Prostate gland (tissue), 2 donors: ENCODE measurements at regions not wholly inside any gene's neighbourhood (a gene's known extent, or its start where the extent isn't known, plus 50 kb on each side); places are given as distances from the start of the nearest gene placed in this dataset.

Experiments used
- POLR2A ChIP-seq: fragments of 450-650 bp; IDR thresholded peaks from one replicate; pipeline ENCODE4 v1.6.1; 2016; ENCODE audit warnings: antibody characterized with exemption, mild to moderate bottlenecking
- POLR2AphosphoS5 ChIP-seq: sonication (generic); formaldehyde crosslinking; IDR thresholded peaks from one replicate; pipeline ENCODE4 v1.6.1; 2017; ENCODE audit warnings: antibody characterized with exemption
- TF ChIP-seq, protein P1 (sequence below), 4 experiments: fragments of 200-600 bp in 2 of 4; fragments of 450-650 bp in 2 of 4; sonication (generic) in 2 of 4; IDR thresholded peaks; 1 replicate in 3 of 4; 2 replicates in 1 of 4; pipeline ENCODE4 v1.5.1; 2016 to 2019; ENCODE audit warnings: antibody characterized with exemption in 4 of 4, mild to moderate bottlenecking in 2 of 4, moderate library complexity in 2 of 4

DNA sequence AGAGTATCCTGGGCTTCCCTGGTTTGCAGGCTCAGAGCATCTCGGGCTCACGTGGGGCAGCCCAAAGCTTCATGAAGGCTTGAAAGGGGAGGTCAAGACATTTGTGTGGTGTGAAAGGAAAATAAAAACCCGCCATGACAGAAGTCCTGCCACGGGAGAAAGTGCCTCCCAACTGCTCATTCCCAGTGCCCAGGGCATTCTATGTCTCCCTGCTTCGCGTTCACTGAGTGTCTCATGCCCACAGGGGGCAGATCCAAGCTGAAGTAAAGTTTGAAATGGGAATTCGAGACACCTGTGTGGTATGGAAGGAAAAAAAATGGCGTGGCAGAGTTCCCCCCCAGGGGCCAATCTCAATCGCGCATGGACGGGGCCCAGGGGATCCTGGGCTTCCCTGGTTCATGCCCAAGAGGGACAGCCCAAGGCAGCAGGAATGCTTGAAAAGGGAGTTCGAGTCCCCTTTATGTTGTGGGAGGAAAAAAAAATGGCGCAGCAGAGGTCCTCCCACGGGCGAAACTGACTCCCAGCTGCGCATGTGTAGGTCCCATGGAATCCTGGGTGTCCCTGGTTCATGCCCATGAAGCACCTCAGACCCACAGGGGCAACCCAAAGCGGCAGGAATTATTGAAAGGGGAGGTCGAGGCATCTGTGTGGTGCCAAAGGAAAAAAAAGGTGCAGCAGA, 576.7 kb downstream of the ALG10 start:
- TF ChIP-seq, protein P1, sequence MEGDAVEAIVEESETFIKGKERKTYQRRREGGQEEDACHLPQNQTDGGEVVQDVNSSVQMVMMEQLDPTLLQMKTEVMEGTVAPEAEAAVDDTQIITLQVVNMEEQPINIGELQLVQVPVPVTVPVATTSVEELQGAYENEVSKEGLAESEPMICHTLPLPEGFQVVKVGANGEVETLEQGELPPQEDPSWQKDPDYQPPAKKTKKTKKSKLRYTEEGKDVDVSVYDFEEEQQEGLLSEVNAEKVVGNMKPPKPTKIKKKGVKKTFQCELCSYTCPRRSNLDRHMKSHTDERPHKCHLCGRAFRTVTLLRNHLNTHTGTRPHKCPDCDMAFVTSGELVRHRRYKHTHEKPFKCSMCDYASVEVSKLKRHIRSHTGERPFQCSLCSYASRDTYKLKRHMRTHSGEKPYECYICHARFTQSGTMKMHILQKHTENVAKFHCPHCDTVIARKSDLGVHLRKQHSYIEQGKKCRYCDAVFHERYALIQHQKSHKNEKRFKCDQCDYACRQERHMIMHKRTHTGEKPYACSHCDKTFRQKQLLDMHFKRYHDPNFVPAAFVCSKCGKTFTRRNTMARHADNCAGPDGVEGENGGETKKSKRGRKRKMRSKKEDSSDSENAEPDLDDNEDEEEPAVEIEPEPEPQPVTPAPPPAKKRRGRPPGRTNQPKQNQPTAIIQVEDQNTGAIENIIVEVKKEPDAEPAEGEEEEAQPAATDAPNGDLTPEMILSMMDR (IDR thresholded peaks at IDR 0.05): no peak
- TF ChIP-seq POLR2A: no peak
- no peak for TF ChIP-seq POLR2AphosphoS5
